HL-60 (cell line): ENCODE measurements at regions not wholly inside any gene's neighbourhood (a gene's known extent, or its start where the extent isn't known, plus 50 kb on each side); places are given as distances from the start of the nearest gene placed in this dataset.

Experiments used
- CTCF ChIP-seq: IDR thresholded peaks from one replicate; pipeline ENCODE4 v1.5.1; 2011; ENCODE audit warnings: low read length, control low read depth, inconsistent platforms; ENCODE audit not compliant: insufficient read depth
- POLR2AphosphoS5 ChIP-seq: IDR thresholded peaks from 2 replicates; pipeline ENCODE4 v1.6.1; 2012; ENCODE audit warnings: low read depth
- SPI1 ChIP-seq: IDR thresholded peaks from 2 replicates; pipeline ENCODE4 v1.6.1; 2012; ENCODE audit warnings: low read depth, mild to moderate bottlenecking, borderline replicate concordance
- TF ChIP-seq, protein P1 (sequence below): IDR thresholded peaks from 2 replicates; pipeline ENCODE4 v1.6.1; 2012; ENCODE audit warnings: low read depth; ENCODE audit not compliant: insufficient replicate concordance

DNA sequence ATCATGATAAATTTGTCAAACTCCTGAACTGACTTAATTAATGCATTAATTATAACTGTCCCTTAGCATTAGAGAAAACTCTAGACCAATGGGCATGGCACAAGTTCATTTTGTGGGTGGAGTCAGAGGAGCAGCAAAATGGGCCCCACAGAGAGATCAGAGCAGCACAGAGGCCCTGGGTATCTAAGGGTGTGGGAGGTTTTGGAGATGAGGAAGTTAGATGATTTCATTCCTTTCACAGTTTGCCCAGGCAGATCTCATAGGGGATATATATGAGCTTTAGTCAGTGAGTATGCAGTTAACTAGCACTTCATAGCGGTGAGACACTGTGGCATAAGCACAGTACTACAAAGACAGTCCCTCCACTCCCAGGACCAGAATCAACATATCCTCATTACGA lies 117.3 kb downstream of the MAB21L3 start:
- no peak for TF ChIP-seq CTCF
- no peak for TF ChIP-seq POLR2AphosphoS5
- TF ChIP-seq, protein P1, sequence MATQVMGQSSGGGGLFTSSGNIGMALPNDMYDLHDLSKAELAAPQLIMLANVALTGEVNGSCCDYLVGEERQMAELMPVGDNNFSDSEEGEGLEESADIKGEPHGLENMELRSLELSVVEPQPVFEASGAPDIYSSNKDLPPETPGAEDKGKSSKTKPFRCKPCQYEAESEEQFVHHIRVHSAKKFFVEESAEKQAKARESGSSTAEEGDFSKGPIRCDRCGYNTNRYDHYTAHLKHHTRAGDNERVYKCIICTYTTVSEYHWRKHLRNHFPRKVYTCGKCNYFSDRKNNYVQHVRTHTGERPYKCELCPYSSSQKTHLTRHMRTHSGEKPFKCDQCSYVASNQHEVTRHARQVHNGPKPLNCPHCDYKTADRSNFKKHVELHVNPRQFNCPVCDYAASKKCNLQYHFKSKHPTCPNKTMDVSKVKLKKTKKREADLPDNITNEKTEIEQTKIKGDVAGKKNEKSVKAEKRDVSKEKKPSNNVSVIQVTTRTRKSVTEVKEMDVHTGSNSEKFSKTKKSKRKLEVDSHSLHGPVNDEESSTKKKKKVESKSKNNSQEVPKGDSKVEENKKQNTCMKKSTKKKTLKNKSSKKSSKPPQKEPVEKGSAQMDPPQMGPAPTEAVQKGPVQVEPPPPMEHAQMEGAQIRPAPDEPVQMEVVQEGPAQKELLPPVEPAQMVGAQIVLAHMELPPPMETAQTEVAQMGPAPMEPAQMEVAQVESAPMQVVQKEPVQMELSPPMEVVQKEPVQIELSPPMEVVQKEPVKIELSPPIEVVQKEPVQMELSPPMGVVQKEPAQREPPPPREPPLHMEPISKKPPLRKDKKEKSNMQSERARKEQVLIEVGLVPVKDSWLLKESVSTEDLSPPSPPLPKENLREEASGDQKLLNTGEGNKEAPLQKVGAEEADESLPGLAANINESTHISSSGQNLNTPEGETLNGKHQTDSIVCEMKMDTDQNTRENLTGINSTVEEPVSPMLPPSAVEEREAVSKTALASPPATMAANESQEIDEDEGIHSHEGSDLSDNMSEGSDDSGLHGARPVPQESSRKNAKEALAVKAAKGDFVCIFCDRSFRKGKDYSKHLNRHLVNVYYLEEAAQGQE = no peak
- no peak for TF ChIP-seq SPI1
